T-helper 1 cell (primary cell): ENCODE measurements at regions not wholly inside any gene's neighbourhood (a gene's known extent, or its start where the extent isn't known, plus 50 kb on each side); places are given as distances from the start of the nearest gene placed in this dataset.
"Not testable (repeated sequence)": the region's sequence is repeated elsewhere in the genome, so short reads cannot be mapped to it uniquely, and the experiment has no call there.

Source experiments
- DNase-seq, 5 donors: peaks; one replicate each; pipeline ENCODE4 v3.0.0-alpha.2; 2012 to 2020

- DNase-seq = no peak
Observed at GRCh38 chr14:58907803-58908202, 270.0 kb downstream of the DACT1 start.

GRCh38 chr14:58912287-58912686, 274.5 kb downstream of the DACT1 start:
- DNase-seq = no peak

GRCh38 chr14:58912799-58913432, 275.2 kb downstream of the DACT1 start:
- DNase-seq = no peak

- no peak for DNase-seq
Observed at GRCh38 chr14:58914279-58914855, 274.1 kb upstream of the DAAM1 start.

- no peak for DNase-seq
Observed at GRCh38 chr14:58915646-58916045, 272.8 kb upstream of the DAAM1 start.

- DNase-seq = no peak
Observed at GRCh38 chr14:58918066-58918738, 270.3 kb upstream of the DAAM1 start.

- DNase-seq = no peak
Observed at GRCh38 chr14:58919217-58919616, 269.2 kb upstream of the DAAM1 start.

- no peak for DNase-seq
Observed at GRCh38 chr14:58920230-58920629, 268.2 kb upstream of the DAAM1 start.

- not testable (repeated sequence) for DNase-seq
Observed at GRCh38 chr14:58922201-58922940, 266.1 kb upstream of the DAAM1 start.

GRCh38 chr14:58923751-58924405, 264.6 kb upstream of the DAAM1 start:
- DNase-seq = no peak

GRCh38 chr14:58941629-58942028, 246.8 kb upstream of the DAAM1 start:
- no peak for DNase-seq

- DNase-seq = no peak
Observed at GRCh38 chr14:58942516-58942915, 246.0 kb upstream of the DAAM1 start.

GRCh38 chr14:58944343-58944967, 244.0 kb upstream of the DAAM1 start:
- no peak for DNase-seq

GRCh38 chr14:58944968-58945356, 243.5 kb upstream of the DAAM1 start:
- DNase-seq = no peak

- no peak for DNase-seq
Observed at GRCh38 chr14:58946431-58946830, 242.0 kb upstream of the DAAM1 start.

GRCh38 chr14:58947156-58947555, 241.3 kb upstream of the DAAM1 start:
- no peak for DNase-seq

GRCh38 chr14:58947814-58948445, 240.5 kb upstream of the DAAM1 start:
- DNase-seq = no peak

GRCh38 chr14:58950555-58950954, 237.9 kb upstream of the DAAM1 start:
- DNase-seq = no peak

- DNase-seq = no peak
Observed at GRCh38 chr14:58951143-58951542, 237.3 kb upstream of the DAAM1 start.

GRCh38 chr14:58954052-58954451, 234.4 kb upstream of the DAAM1 start:
- DNase-seq = no peak

GRCh38 chr14:58954901-58955861, 233.3 kb upstream of the DAAM1 start:
- no peak for DNase-seq
